HG03457 (cell line): ENCODE measurements at regions not wholly inside any gene's neighbourhood (a gene's known extent, or its start where the extent isn't known, plus 50 kb on each side); places are given as distances from the start of the nearest gene placed in this dataset.

ENCODE experiments used
- ATAC-seq: cut with Tn5 transposase; IDR thresholded peaks from one replicate; pipeline ENCODE4 v1.9.1; 2021; ENCODE audit warnings: moderate number of reproducible peaks; ENCODE audit not compliant: unreplicated experiment

- ATAC-seq = no peak
Measured at GRCh38 chr12:126856958-126857357, 1410.0 kb upstream of the TMEM132C start.

- ATAC-seq = no peak
Measured at GRCh38 chr12:126858560-126858959, 1408.4 kb upstream of the TMEM132C start.

- no peak for ATAC-seq
Measured at GRCh38 chr12:126860210-126860609, 1406.8 kb upstream of the TMEM132C start.

GRCh38 chr12:126862500-126862899 is 1404.5 kb upstream of the TMEM132C start:
- ATAC-seq = no peak

- no peak for ATAC-seq
Measured at GRCh38 chr12:126869644-126870043, 1397.3 kb upstream of the TMEM132C start.

GRCh38 chr12:126873701-126874100 is 1393.3 kb upstream of the TMEM132C start:
- no peak for ATAC-seq

- no peak for ATAC-seq
Measured at GRCh38 chr12:126874427-126875026, 1392.4 kb upstream of the TMEM132C start.

- no peak for ATAC-seq
Measured at GRCh38 chr12:126879842-126880241, 1387.1 kb upstream of the TMEM132C start.

GRCh38 chr12:126883697-126884096 is 1383.3 kb upstream of the TMEM132C start:
- ATAC-seq = no peak

- ATAC-seq = no peak
Measured at GRCh38 chr12:126889501-126889900, 1377.5 kb upstream of the TMEM132C start.

- ATAC-seq = no peak
Measured at GRCh38 chr12:126890097-126890496, 1376.9 kb upstream of the TMEM132C start.

- no peak for ATAC-seq
Measured at GRCh38 chr12:126891789-126892188, 1375.2 kb upstream of the TMEM132C start.

GRCh38 chr12:126895951-126896913 is 1370.7 kb upstream of the TMEM132C start:
- no peak for ATAC-seq

GRCh38 chr12:126897102-126897501 is 1369.9 kb upstream of the TMEM132C start:
- ATAC-seq = no peak

- ATAC-seq = no peak
Measured at GRCh38 chr12:126897778-126898177, 1369.2 kb upstream of the TMEM132C start.

GRCh38 chr12:126898562-126898961 is 1368.4 kb upstream of the TMEM132C start:
- ATAC-seq = no peak

GRCh38 chr12:126899926-126900792 is 1366.8 kb upstream of the TMEM132C start:
- ATAC-seq = no peak

- no peak for ATAC-seq
Measured at GRCh38 chr12:126903027-126903876, 1363.7 kb upstream of the TMEM132C start.

- no peak for ATAC-seq
Measured at GRCh38 chr12:126905752-126906151, 1361.2 kb upstream of the TMEM132C start.
